Femur (tissue), 1 donor: ENCODE measurements at regions not wholly inside any gene's neighbourhood (a gene's known extent, or its start where the extent isn't known, plus 50 kb on each side); places are given as distances from the start of the nearest gene placed in this dataset.
"Not testable (repeated sequence)": the region's sequence is repeated elsewhere in the genome, so short reads cannot be mapped to it uniquely, and the experiment has no call there.

Experiments used
- DNase-seq: peaks from one replicate; pipeline ENCODE4 v3.0.0-alpha.2; 2017

DNA sequence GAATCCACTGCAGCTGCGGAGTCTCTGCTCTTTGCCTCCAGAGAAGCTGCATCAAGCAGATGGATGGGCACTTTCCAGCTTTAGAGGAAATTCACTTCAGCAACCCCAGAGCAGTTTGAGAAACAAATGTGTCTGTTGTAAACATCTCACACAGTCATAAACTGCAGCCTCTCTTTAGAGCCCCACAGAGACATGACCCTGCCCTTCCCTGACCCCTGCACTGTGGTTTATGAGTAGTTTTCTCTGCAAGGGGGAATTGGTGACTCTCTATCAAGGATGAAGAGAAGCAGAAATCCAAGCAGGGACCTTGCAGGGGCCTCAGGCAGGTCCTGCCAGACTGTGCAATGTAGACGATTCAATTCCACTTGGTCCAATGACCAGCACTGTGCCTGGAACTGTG, 160.2 kb downstream of the SH2D4B start:
- DNase-seq = no peak

DNA sequence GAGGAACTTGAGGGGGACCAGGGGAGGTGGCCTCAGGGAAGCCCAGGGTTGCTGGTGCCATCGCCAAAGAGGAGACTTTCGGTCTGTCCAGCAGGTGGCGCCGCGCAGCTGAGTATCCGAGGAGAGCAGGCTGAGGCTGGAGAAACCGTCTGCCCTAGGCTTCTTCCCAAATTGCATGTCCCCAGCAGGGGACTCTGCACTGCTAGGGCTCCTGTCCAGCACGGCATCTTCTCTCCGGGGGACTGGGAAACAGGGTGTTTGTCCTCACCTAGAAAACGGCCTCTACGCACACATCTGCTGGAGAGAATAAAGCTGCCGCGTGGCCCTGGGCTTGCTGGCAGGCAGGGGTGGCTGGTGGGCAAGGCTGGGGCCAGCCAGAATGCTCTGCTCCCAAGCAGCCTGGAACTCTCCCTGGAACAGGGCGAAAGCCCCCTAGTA, 161.9 kb downstream of the SH2D4B start:
- peak; percentile 87 for DNase-seq

DNA sequence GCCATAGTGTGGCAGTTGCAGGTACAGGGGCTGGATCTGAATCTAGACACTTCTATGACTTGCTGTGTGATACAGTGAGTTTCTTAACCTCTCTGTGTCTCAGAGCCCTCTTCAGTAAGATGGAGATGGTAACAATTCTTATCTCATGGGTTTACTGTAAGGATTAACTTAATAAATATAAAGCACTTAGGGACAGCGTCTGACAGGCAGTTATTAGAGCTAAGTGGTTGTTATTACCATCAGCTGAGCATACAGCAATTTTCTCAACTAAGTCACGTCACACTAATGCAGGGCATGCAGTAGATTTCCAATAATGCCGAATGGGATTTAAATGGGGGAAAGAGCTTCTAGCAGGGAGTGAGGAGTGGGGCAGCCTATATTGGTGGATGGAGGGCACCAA, 162.6 kb downstream of the SH2D4B start:
- DNase-seq = no peak

DNA sequence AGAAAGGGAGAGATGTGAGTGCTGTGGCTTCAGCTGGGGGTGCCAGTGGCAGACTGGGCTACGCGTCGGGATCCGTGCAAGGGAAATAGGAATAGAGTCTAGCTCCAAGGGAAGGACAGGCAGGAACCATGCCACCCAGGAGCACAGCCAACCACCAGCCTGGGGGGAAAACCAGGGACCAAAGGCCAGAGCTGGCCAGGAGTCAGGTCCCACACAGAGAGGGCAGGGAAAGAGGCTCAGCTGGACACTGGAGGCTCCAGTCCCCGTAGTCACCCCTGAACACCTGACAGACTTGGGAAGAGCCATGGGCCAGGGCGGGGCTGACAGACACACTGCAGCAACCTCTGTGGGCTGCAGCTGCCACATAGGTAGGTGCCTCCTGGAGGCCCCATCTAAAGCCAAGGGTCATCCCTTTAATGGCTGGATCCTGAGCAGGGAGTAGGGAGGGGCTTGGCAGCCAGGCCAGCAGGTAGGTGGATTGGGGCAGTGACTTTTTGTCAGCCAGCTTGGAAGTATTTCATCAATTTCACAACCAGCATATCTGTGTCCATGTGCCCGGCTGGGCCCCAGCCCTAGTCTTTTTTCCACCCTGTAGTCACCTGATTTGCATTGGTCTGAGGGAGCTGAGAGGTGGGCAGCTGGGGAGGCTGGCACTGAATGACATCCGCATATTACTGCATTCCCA, 163.2 kb downstream of the SH2D4B start:
- DNase-seq = no peak

DNA sequence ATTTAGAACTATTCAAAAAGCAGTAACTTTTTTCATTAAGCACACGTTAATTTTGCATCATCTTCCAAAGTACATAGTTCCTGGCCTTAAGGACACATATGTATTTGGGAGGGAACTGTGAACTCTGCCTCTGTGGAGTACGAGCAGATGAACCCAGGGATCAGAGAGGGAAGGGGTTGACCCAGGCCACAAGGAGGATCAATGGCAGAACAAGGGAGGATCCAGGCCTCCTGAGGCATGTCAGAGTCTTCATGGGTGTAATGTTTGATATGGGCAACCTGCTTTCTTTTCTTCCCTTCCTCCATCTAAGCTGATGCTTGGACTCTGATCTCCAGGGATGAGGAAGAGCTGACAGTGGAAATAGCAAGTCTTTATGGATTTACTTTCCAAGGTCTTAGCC, 164.0 kb downstream of the SH2D4B start:
- no peak for DNase-seq

DNA sequence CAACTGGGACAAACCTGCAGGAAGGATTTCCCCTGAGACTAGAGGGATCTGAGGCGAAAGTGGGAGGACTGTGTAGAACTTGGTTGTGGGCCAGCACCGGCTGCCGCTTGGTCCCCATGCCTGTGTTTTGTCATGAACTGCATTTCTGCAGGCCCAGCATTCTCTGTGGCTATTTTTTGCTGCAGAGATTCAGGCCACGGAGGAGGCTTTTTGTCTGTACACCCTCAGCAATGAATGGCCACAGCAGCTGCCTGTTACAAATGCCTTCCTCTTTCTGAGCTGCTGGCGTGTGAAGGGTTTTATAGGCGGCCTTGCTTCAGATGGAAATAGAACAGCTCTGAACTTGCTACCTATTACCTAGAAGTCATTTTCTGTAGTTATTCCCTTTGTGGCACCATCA, 164.4 kb downstream of the SH2D4B start:
- DNase-seq = peak; percentile 27

DNA sequence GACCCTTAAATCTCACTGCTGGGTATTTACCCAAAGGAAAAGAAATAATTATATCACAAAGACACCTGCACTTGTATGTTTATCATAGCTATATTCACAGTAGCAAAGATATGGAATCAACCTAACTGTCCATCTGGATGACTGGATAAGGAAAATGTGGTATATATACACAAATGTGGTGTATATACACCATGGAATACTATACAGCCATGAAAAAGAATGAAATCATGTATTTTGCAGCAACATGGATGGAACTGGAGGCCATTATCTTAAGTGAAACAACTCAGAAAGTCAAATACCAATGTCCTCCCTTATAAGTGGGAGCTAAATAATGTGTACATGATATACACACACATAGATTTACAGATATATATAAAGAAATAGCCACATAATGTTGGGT, 168.2 kb downstream of the SH2D4B start:
- DNase-seq = no peak

DNA sequence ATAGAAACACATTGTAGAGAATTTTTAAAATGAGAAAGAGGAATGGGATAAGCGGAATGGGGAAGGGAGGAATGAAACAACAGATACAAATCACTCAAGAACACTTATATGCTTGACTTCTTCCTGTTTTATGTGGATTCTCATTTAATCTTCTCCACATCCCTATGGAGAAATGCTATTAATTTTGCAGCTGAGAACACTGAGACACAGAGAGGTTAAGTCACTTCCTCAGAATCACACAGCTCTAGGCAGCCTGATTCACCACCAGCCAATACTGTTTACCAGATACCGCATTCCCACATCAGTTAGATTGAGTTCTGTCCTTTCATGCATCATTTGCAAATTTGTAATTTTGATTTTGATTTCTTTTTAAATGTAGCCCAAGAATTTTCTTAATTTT, 170.5 kb downstream of the SH2D4B start:
- no peak for DNase-seq

DNA sequence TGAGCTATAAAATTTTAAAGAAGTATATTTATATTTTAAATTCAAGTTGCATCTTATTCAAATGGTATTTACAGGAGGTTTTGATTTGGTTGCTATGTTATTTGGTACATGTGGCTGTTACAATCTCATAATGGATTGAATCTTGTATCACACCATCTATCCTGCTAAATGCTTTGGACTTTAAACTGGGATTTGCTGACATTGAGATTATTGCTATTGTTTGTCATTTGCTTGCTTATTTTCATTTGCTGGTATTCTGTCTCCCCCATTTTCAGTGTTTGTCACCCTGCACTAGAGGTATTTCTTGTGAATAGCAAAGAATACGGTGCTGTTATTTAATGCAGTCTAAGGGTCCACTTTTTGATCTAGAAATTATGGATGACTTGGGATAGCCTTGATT, 171.1 kb downstream of the SH2D4B start:
- no peak for DNase-seq

DNA sequence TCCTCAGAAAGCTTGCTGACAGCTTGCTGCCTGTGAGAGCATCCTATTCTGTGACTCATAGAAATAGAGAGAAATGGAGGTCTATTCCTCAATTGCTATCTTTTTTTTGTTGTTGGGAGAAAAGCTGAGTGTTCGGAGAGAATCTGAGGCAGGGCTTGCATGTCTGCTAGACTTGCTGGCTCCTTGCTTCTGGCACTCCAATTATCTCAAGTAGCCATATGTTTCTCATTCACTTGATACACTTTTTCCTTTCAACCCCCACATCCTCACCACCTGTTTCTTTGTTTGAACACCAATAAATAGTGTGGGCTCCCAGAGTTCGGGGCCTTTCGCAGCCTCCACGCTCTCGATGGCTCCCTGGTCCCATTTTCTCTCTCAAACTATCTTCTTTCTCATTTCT, 172.2 kb downstream of the SH2D4B start:
- no peak for DNase-seq

DNA sequence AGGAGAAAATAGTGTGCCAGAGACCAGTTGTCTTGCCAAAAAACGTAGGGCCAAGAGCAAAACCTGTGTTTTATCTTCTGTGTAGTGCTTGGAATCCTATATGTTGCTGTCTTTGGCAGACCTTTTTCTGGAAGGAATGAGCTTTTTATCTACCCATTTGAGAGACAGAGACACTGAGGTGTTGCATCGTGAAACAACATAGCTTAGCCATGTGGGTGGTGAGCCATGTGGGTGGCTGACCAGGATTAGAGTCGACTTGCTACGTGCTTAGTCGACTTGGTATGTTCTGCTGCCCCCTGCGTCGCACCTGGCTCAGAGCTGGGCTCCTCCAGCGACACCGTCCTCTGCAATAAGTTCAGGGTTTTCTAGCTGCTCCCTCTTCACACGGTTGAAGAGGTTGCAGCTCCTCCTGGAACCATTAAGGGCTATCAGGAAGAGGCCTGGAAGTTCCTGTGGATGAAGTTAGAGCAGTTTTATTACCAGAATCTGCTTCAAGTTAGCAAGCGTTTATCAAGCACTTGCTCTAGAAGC, 175.8 kb downstream of the SH2D4B start:
- DNase-seq = no peak

DNA sequence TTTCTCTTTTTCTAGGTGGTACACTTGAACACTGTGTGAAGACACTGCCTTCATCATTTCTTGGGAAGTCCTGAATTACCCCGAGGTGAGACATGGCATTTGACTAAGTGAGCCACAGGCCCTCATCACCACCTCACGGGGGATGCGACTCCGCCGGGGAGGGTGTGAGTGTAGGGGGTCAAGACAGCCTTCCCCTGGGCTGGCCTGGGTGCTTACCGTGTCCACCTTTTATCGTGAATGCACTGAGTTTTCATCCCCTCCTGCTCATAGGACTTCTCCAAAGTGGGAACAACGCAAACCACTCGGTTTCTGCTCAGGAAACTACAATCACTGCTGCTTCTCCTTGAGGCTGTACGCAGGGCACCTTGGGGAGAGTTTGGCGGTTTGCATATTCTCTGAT, 176.9 kb downstream of the SH2D4B start:
- no peak for DNase-seq

DNA sequence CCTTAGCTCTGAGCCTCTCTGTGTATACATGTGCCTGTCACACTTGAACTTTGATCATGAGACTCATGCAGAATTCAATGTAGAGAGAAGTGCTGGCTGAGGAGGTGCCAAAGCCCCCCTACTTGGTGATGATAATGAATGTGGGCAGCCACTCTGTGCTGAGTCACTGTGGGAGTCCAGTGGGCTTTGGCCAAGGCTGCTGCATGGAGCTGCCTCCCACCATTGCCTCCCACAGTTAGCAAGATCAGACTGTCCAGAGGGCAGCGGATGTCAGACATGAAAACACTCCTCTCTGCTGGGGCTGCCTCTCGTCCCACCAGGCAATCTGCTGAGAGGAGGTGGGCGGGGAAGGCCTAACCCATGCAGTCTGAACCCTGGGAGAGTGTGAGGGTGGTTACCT, 180.3 kb downstream of the SH2D4B start:
- DNase-seq = no peak

DNA sequence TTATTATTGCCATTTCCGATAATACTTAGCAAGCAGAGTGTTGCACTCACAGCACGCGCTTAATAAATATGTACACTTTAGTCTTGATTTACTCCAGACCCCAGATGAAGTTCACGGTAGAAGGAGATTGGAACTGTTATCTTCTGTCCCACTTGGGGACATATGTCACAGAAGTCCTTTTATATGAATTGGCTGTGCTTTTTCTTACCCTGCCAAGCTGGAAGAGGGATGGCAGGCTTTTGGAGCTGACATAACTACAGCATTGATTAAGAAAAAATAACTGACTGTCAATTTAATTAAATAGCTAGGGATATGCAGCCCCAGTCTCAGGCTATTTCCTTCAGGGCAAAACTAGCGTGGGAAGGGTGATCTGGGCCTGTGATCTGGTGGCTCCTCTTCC, 182.2 kb downstream of the SH2D4B start:
- DNase-seq = no peak

DNA sequence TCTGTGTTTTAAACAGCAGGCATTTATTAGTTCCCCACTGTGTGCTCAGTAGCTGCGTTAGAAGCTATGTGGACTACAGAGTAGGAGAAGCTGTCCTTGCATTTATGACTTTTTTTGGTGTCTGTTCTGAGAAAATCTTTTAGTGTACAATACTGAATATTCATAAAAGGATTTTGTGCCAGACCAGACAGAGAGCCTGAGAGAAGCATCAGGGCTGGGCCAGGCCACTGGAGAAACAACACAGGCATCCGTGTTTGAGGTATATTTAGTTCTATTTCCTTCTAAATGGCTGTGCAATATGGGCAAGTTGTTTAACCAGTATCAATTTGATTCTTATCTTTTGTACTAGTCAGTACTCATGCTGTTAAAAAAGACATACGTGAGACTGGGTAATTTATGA, 182.8 kb downstream of the SH2D4B start:
- DNase-seq = no peak

DNA sequence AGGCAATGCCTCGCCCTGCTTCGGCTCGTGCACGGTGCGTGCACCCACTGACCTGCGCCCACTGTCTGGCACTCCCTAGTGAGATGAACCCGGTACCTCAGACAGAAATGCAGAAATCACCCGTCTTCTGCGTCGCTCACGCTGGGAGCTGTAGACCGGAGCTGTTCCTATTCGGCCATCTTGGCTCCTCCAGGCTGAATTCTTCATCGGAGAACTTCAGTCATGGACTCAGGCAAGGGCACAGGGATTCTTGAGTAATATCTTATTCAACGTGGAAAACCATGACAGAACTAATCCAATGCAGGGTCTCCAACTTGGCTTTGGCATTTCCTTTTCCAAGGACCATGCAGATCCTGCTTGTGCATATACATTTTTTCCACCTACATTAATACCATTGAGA, 190.7 kb downstream of the SH2D4B start:
- DNase-seq = not testable (repeated sequence)

DNA sequence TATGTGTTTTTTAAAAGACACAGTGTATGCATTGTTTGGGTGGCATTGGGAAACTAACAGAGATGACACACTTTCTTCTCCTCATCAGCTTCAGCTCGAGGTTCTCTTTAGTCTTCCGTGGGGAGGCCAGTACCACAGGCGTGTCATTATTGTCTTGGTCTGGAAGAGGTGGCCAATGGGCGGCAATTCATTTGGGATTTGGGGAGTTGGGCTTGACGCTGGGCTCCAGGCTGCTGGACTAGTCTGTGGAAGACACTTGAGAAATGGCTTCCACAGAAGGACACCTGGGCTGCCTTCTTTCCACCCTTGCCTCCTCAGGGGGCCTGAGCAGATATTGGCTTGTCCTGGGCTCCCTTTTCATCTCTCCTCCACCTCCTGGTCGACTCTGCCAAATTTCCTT, 192.2 kb downstream of the SH2D4B start:
- no peak for DNase-seq

DNA sequence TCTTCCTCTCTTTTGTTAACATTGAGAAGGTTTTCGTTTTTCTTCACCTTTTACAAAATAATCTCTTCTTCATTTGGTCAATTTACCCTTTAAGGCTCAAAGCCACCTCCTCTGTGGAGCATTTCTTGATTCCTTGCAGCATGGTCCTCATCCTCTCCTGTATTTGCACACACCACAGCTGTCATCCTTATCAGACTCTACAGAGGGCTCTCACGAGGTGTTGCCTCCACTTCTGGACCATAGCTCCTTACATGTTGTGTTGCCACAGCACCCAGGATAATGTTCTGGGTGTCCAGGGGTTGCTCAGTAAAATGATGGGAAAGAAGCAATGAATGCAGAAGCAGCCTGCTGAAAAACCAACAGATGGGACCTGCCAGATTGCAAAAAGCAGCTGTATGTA, 192.8 kb downstream of the SH2D4B start:
- no peak for DNase-seq

DNA sequence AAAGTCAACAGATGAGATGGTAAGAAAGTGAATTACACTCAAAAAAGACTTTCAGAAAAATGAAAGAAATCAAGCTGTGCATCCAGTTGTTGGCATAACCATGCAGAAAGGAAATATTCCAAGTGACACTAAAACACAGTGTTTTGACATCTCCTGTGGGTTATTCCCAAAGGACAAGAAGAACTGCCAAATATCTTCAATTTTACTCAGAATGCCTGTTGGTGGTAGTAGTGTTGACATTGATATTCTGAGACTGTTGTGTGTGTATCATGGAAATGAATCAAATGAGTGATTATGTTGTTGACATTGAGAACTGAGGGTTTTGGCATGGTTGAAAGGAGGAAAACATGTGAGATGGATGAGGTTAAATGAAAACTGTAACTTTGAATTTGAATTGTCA, 196.9 kb downstream of the SH2D4B start:
- no peak for DNase-seq

DNA sequence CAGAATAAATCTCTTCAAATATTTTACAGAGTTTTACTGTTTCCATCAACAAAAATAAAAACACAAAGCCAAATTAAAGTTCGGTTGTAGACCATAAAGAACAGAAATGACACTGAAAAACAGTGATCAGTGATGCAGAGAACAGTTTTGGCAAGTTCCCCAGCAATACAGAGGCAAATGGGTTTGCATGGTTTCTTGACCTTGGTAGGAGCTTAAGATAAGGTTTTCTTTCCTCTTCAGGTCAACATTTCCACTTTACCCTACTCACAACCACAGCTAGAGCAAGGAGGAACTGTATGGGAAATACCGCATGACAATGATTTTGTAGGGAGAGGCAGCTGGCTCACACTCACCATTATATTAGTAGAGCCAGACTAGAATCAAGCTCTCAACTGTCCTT, 199.5 kb downstream of the SH2D4B start:
- no peak for DNase-seq

DNA sequence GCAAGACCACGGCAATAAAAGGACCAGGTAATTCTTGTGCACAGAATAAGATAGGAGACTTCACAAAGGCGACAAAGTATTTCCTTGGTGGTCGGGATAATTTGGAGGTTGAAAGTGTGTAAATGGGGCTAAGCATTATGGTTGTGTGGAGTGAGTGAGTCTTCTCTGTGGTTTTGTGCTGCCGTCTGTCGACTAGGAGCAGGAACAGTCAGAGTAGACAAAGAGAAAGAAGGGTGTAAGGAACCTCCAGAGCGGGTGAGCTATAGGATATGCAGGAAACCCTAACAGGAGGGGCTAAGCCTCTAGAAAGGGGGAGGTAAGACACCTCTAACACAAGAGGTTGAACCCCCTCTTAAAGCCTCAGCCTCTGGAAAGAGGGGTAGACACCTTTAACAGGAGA, 201.6 kb downstream of the SH2D4B start:
- no peak for DNase-seq

DNA sequence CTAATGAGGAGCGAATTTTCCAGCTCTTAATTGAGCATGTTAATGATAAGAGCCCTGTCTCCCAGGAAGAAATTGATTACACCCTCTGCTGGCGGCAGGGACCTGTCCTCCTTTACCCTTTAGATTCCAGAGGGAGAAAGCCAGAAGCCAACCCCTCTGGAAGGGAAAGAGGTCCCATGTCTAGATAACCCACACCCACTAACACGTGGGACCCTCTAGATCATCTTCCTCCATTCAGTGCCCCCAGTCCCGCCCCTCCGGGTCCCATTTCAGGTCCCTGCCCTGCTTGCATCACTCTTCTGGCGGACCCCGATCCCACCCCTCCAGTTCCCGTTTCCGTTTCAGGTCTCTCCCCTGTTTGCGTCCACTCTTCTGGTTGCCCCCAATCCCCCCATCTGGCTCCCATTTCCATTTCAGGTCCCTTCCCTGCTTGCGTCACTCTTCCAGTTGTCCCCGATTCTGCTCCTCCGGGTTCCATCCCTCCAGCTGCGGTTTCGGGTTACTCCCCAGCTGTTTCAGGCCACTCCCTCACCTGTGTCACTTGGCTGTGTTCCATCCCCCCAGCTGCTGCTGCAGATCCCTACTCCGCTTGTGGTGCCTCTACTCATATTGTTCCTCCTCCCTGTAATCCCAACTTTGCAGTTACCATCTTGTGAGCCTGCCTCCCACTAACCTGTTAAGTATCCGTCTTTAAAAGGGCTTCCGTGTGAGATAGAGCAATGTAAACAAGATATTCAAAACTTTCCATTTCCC, 202.4 kb downstream of the SH2D4B start:
- no peak for DNase-seq

DNA sequence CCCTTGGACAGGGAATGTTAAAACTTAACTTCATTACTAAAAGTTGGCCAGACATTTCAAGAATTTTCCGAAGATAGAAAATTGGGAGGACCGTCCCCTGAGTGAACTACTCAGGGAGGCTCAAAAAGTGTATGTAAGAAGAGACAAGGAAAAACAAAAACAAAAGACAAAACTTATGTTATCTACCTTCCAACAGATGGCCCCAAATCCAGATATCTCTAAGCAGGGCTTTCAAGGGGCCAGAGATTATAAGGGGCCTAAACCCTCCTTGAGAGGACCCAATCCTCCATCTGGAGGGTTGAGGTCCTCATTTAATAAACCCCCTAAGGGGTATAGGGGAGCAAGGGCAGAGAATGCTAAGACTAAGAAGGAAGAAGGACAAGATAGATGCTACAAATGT, 203.6 kb downstream of the SH2D4B start:
- DNase-seq = no peak

DNA sequence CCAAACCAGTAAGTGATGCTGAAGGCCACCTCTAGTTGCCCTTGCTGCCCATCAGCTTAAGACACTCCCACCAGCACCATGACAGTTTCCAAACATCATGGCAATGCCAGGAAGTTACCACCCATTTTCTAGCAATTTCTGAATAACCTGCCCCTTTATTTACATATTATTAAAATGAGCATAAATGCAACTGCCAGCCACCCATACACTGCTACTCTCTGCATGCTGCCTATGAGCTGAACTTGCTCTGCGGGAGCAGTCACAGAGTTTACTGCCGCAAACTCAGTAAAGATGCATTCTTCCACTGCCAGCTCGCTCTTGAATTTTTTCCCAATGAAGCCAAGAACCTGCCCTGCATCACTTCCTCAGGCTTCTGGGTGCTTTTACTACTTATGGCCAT, 212.6 kb downstream of the SH2D4B start:
- no peak for DNase-seq

DNA sequence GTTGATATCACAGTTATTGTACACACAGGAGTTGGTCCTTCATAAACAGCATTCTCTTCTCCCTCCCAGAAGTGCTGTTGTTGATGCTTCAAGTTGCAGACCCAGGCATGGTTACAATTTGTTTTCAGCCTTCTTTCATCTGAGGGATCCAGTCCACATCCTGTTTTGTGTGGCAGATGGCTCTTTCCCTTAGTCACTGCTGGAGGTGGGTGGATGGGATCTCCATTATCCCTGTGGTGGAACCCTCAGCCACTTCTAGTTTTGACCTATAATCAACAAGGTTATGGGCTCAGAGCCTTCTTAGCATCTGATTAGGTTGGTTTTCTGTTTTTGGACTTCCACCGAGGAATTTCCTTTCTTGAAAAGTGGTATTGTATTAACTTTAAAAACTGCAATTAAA, 214.2 kb downstream of the SH2D4B start:
- no peak for DNase-seq
